GM18867 (cell line): ENCODE measurements at regions not wholly inside any gene's neighbourhood (a gene's known extent, or its start where the extent isn't known, plus 50 kb on each side); places are given as distances from the start of the nearest gene placed in this dataset.

Source experiments
- ATAC-seq: cut with Tn5 transposase; IDR thresholded peaks from one replicate; pipeline ENCODE4 v1.9.1; 2021; ENCODE audit warnings: mild to moderate bottlenecking, moderate library complexity; ENCODE audit not compliant: unreplicated experiment

DNA sequence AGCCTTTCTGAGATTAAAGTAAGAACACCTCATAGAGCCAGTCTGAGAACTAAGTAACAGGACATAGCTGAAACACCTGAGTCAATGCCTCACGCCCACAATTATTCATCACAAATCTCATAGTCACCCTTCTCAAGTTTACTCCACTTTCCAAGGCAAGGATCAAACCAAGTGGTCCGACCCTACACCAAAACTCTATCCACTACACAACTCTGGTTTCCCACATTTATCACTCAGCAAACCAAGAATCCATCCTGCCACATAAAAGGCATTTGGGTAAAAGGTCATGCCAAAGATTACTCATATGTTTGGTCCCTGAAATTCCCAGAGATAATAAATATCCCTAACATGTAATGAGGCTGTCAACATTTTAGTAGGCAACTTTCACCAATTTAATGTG, 144.1 kb downstream of the RPAP3 start:
- no peak for ATAC-seq

DNA sequence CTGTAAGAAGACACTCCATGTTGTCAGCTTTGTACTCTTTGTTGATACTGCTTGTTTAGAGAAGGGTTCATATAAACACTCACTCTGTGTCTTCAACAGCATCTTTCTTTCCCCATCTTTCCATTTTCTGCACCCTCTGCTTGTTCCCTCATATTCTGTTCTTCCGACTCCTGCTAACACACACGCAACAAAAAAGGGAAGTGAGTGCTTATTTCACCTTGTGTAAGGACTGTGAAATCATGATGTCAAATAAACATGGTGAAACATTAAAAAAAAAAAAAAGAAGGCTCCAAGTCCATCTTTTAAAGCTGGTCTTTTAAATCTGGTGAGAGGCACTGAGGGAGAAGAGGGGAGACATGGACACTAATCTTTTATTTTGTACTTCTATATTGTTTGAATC, 145.4 kb downstream of the RPAP3 start:
- ATAC-seq, result no peak

DNA sequence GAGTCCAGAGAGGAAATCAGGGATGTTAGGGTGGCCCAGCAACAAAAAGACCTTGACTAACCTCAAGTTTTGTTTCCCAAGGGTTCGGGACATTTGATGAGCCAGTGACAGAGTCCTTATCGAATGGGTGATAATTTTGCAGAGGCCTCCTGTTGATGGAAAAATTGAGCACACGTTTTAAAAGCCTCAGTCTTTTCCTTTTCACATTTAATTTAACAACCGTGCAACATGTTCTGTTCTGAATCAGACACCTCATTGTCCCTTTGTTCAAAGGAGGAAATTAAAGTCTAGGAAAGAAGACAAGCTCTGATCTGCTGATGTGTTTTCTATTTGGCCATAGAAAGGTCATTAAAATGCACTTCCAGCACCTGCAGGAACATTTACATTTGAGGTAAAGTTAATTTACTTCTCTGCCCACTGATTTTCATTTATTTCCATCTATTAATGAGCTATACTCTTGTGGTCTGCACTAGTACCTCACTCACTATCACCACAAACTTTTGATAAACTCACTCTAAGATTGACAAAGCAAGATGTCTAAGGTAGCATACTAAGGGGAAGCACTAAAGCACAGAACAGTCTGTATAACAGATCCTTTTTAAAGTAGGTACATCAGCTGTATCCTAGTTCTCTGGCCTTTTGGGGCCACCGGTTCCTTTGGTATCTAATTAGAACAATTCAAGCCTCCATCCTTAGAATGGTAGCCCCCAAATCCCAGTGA, 147.0 kb downstream of the RPAP3 start:
- ATAC-seq, result no peak

DNA sequence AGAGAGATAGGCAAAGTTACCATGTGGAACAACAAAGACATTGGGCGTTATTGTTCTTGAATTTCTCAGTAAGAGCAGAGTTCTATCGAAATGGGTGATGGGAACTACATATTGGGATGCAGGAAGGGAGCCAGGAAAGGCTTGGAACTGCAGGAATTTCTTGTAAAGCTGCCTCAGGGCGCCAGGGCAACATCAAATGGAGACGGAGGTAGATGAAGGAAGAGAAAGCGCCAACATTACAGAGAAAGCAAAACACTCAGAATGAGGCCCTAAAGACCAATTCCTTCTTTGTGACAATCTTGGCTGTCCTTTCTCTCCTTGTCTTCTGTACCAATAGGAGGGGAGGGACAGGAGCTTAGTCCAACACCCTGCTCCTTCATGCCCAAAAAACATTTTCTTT, 148.4 kb downstream of the RPAP3 start:
- ATAC-seq, result no peak

DNA sequence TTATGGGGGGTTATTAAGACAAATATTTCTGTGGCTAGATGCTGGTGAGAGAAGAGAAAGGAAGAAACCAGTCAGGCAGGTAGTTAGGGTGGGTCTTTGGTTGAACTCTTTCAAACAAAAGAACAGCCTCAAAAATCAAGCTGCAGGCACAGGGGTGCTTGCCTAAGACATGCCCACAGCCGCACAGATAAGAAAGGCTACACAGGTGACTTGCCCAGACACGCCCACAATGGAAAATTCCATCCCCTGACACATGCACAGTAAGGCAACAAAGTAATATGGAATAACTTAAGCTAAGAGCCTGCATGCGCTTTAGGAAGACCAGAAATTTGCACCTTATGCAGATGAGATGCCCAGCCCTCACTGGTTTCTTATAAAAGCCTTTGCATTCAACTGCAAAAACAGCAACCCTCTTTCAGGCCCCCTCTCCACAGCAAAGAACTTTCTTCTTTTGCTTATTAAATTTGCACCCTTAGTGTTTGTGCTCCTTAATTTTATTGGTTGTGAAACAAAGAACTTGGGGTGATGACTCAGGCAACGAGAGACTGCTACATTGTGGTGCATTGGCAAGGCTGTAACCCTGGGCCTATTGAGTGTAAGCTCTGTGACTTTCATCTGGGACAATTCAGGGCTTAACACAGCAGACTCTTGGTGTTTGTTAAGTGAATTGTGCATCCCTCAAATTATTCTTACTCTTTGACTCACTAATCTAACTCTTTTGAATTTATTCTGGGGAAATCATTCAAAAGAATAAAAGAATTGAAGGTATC, 149.4 kb downstream of the RPAP3 start:
- no peak for ATAC-seq

DNA sequence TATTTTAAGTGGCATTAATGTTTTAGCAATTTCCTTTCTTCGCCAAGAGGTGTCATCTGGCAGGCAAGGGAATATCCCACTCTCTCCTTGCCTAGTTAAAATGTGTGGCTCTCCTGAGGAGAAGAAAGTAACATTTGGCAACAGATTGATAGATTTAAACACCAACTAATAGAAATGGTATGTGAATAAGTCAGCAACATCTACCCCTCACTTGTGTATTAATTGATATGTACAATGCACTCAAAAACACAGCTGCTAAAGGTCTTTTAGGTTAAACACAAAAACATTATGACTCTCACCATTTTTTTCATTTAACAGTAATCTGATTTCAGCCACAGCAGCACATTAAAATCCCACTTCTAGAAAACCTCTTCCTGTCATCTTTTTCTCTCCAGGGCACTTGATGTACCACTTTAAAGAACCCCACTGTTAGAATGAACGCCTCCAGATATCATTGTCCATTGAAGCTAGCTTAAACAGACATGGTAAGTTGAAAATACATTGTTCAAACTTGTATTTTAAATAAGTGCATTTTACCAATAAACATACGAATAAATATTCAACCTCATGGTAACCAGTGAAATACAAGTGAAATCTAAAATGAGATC, 151.7 kb downstream of the RPAP3 start:
- no peak for ATAC-seq

DNA sequence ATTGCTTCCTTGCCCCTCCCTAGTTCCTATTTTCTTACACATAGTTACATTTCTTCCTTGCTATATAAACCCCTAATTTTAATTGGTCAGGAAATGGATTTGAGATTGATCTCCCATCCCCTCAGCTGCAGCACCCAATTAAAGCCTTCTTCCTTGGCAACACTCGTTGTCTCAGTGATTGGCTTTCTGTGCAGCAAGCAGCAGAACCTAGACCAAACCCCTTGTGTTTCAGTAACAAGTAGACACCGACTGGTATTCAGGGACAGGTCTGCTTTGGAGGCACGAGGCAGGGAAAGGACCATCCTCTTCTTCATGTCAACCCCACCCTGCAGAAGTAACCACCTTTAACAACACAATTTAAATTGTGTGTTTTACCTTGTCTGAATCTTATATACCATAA, 152.6 kb downstream of the RPAP3 start:
- no peak for ATAC-seq

DNA sequence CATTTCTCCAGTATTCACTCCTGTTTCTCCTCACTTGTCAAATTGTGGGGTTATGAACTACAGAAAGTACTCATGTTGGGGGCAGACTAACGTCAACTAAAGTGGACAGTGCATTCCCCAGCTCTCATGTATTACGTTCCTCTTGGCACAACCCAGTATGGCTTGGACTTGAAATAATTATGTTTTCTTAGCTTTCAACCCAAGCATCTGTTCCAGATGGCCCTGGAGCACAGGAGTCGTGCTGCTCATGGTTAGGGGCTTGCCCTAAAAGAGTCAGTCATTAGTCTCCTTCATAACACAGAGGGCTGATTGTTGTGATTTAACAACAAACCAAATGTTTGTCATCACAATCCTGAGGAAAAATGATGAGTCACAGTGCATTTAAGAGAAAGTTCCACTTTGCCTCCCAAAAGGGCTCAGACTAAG, 154.4 kb downstream of the RPAP3 start:
- ATAC-seq, result no peak

DNA sequence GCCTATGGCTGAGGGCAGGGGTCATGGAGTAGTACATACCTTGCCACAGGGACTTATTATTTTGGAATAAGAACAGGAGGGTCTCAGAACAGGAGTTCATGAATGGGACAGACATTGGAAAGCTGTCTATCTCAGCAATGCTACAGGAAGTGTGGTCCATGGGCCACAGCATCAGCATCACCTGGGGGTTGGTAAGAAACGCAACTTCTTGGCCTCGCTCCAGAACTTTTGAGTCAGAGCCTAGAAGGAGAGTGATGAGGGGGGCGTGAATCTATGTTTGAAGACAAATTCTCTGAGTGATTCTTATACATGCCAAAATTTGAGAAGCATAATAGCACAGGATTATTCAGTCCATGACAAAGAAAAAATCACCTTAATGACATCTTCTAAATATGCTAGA, 156.6 kb downstream of the RPAP3 start:
- no peak for ATAC-seq

DNA sequence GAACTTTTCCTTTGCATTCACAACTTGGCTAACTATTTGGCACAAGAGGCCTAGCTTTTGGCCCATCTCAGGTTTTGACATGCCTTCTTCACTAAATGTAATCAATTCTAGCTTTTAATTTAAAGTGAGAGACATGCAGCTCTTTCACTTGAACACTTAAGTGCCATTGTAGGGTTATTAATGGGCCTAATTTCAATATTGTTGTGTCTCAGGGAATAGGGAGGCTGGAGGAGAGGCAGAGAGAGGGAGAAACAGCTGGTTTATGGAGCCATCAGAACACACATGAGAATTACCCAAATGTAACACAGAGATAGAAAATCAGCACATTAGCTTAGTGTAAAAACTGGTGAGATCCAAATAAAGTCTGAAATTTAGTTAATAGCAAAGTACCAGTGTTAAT, 157.4 kb downstream of the RPAP3 start:
- ATAC-seq, result no peak

DNA sequence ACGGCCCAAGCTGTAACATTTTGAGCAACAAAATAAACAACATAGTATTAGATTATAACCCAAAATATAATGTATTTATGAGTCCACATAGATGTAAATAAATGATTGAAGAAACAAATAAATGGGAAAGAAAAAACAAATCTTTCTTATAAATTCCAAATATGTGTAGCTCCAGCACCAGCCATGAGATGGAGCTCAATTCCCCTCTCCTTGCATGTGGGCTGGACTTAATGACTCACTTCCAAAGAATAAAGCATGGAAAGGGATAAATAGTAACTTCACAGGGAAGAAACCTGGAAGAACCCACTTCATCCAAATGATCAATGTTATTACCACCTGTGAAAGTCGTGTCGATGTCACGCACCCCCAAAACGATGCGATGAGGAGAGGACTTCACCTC, 158.8 kb downstream of the RPAP3 start:
- no peak for ATAC-seq

DNA sequence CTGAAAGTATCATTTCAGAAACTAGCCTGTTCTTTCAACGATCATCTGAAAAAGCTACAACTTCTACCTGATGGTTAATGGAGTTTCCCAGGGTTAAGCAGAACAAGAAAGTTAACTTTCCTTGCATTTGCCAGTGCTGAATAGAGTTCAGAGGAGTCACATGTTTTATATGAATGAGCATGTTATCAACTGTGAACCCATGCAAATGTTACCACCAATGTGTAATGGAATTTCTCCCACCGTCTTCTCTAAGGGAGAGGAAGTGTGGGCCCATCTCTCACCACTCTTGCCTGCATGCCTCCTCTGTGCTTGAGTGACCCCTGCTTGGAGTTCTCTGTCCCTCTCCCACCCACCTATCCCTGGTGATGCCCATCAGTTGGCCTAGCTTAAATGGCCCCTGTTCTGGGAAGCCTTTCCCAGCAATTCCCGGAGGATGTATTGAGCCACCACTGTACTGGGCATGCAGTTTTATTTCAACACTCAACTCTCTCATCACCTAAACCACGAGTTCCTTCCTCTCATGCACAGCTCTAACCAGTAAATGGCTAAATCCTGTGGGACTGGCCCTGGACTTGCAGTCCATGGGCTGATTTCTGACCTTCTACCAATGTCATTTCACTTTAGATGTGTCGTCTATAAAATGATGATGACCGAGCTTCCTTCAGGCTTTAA, 159.8 kb downstream of the RPAP3 start:
- ATAC-seq, result no peak

DNA sequence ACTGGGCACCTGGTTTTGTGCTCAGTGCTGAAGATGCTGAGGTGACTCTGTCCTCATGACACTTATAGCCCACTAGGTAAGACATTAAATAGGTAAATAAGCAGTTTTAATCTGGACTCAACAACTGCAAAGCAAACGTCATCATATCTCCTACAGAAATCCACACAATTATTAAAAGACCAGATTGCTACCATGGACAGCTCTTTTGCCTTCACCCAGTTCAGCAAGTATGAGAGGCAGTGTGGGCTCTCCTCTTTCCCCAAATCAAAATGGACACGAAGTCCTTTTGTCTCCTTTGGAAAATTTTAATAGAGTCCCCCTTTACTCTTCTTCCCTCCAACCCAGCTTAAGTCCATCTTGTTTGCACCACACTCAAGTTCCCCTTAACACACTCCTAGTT, 171.1 kb downstream of the RPAP3 start:
- ATAC-seq, result no peak

DNA sequence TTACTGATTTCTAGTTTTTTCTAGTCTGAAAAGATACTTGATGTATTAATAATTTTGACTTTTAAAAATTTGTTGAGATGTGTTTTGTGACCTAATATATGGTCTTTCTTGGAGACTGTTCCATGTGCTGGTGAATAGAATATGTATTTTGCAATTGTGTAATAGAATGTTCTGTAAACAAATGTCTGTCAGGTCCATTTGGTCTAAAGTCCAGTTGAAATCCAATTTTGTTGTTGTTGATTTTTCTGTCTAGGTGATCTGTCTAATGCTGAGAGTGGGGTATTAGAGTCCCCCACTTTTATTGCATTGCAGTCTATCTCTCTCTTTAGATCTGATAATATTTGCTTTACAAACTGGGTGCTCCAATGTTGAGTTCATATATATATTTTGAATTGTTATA, 175.8 kb downstream of the RPAP3 start:
- ATAC-seq, result no peak

DNA sequence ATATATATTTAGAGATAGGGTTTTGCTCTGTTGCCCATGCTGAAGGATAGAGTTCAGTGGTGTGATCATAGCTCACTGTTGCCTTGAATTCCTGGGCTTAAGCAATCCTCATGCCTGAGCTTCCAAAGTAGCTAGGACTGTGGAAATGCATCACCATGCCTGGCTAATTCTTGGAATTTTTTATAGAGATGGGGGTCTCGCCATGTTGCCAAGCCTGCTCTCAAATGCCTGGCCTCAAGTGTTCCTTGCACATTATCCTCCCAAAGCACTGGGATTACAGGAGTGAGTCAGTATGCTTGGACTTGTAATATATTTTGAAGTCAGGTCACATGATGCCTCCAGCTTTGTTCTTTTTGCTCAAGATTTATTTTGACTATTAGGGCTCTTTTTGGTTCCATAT, 178.0 kb downstream of the RPAP3 start:
- ATAC-seq, result no peak

DNA sequence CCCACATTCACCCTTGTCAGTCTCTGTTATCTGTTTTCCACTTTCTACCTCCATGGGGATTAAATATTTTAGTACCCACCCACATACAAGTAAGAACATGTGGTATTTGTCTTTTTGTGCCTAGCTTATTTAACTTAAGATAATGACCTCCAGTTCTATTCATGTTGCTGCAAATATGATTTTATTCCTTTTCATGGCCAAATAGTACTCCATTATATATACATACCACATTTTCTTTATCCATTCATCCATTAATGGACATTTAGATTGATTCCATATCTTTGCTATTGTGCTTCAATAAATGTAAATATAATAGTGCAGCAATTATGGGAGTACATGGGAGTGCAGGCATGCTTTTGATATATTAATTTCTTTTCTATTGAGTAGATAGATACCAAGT, 185.8 kb downstream of the RPAP3 start:
- no peak for ATAC-seq

DNA sequence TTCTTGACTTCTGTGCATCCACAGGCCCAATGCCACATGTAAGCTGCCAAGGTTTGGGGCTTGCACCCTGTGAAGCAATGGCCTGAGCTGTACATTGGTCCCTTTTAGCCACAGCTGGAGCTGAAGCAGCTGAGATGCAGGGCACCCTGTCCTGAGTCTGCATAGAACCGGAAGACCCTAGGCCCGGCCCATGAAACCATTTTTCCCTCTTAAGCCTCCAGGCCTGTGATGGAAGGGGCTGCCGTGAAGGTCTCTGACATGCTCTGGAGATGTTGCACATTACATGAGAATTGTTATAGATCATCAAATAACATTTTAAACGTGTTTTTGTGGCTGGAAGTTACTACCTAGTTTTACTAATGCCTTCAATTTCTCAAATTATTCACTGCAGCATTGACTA, 188.7 kb downstream of the RPAP3 start:
- ATAC-seq, result no peak

DNA sequence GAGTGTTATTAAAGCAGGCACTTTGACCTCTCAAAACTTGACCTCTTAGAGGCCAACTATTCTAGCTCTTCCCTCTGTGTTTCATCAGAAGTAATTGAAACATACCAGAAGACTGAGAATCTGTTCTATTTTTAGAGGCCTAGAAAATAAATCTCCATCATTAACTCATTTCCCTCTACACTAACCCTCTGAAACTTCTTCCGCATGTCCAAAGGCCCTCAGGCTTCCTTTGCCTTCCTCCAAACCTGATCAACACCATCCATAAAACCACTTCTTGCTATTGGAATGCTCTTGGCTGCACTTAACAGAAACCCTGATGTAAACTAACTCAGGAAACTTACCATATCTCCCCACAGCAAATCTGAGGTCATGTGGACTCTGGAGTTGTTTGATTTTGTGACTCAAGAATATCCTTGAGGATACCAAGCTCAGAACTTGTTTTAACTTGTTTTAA, 196.4 kb downstream of the RPAP3 start:
- ATAC-seq, result no peak

DNA sequence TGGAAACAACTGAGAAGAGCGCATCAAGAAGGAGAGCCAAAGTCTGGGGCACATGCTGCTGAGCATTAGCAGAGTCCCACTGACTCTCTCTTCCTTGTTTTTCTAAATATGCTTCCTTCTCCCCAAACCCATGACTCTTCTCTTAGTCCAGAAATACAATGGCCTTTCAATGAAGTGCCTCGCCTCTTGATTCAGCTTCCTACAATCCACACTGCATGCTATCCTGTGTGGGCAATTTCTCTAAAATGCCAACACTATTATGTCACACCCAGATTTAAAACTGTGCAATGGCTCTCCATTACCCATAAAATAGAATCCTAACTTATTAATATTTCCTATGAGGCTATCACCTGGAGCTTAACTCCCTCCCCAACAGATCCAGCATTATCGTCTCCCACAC, 198.6 kb downstream of the RPAP3 start:
- ATAC-seq, result no peak

DNA sequence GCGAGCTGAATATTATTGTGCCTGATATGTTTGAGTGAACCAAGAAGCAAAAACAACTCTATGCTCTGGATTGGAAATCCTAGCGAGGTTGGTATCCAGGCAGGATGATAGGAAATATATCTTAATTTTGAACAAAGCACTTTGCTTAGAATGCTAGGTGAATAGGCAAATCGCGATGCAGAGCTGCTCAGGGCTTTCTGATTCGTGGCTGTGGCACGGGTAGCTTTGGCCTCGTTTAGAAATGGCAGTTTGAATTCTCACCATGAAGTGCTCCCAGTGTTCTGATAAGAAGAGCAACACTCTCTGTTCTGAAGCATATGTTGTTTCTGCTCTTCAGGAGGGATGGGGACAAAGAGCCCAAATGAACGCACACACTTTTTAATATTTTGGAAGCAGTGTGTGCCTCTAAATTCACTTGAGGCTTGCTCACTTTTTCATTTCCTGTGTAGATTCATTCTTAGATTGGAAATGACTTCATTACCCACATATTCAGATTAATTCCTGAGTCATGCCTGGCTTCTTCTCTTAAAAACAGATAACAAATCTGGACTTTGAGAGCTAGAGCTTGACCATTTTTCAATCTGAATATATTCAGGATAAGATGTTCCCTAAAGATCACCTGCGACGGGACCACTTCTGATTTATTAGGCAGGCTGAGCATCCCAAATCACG, 200.9 kb downstream of the RPAP3 start:
- no peak for ATAC-seq

DNA sequence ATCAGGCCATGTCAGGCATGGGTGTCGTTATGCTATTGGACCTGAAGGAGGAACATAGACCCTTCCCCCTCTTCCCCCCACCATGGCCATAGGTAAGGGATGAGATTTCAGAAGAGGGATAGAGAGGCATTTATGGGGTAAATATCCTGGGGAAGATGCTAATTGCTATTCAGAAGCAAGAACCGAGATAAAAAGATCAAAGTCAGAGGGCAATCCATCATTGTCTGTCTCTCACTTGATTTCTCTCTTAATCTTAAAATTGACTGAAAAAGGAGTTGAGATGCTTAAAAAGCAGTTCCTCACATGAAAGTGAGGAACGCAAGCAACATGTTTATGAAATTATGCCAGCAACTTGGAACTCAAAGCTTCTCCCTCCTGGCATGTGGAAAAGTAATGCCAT, 212.0 kb downstream of the RPAP3 start:
- ATAC-seq, result no peak
